Endothelial cell of umbilical vein (primary cell): ENCODE measurements at regions not wholly inside any gene's neighbourhood (a gene's known extent, or its start where the extent isn't known, plus 50 kb on each side); places are given as distances from the start of the nearest gene placed in this dataset.

Experiments used
- BruUV-seq: library from RNA; stranded (reverse); fragments of 400-500 nt; replicated peaks from 2 replicates; lab custom pipeline; 2021; lab: Mats Ljungman, UMichigan
- CTCF ChIA-PET: fragments of 300-600, 350-600 bp; sonication (Branson Sonifier 250); formaldehyde crosslinking; loops from one replicate; lab custom pipeline; 2021; ENCODE audit warnings: antibody characterized with exemption, inconsistent platforms; lab: Charles Lee
- POLR2A ChIA-PET: fragments of 300-600, 350-600 bp; sonication (Branson Sonifier 250); formaldehyde crosslinking; loops from one replicate; lab custom pipeline; 2021; ENCODE audit warnings: antibody characterized with exemption, inconsistent platforms; lab: Charles Lee
- DNase-seq: peaks from one replicate; pipeline ENCODE4 v3.0.0-alpha.2; 2011; ENCODE audit warnings: low read depth, low spot score
- FAIRE-seq: peaks from 2 replicates; lab custom pipeline; 2011; peaks lifted over from hg19 to GRCh38; lab: Jason Lieb, UNC
- H2AFZ ChIP-seq: 2 replicates; pipeline ENCODE4 v1.6.0; 2012; ENCODE audit warnings: low read depth, low read length, control low read depth, inconsistent platforms
- H3K27ac ChIP-seq: 2 replicates; pipeline ENCODE4 v1.5.1; 2011; ENCODE audit warnings: low read depth, mild to moderate bottlenecking, control low read depth, low read length, moderate library complexity; ENCODE audit not compliant: insufficient read depth
- H3K27me3 ChIP-seq, 2 experiments: 2 replicates each; pipeline versions ENCODE4 v1.6.0 to v1.6.1; 2011; ENCODE audit warnings: low read length in 2 of 2, mixed read lengths in 1 of 2; ENCODE audit not compliant: control insufficient read depth in 2 of 2, insufficient read depth in 2 of 2
- H3K36me3 ChIP-seq, 2 experiments: 2 replicates in 1 of 2; 3 replicates in 1 of 2; pipeline ENCODE4 v1.5.1; 2011; ENCODE audit warnings: low read length in 2 of 2, mild to moderate bottlenecking in 1 of 2, moderate library complexity in 1 of 2; ENCODE audit not compliant: control insufficient read depth in 2 of 2, insufficient read depth in 2 of 2; ENCODE audit errors: extremely low read depth in 1 of 2
- H3K4me1 ChIP-seq: 3 replicates; pipeline ENCODE4 v1.5.1; 2011; ENCODE audit warnings: mild to moderate bottlenecking, low read length; ENCODE audit not compliant: control insufficient read depth, insufficient read depth; ENCODE audit errors: extremely low read depth
- H3K4me2 ChIP-seq: 2 replicates; pipeline ENCODE4 v1.6.1; 2011; ENCODE audit warnings: low read length, control low read depth, mixed read lengths; ENCODE audit not compliant: insufficient read depth
- H3K4me3 ChIP-seq, 3 experiments: fragments of 200-600 bp in 1 of 3; sonication (generic), shearing (Covaris generic) in 1 of 3; replicated peaks in 1 of 3; 2 replicates each; pipeline ENCODE4 v1.5.1; 2011 to 2016; ENCODE audit warnings: control low read depth in 3 of 3, low read length in 3 of 3, mild to moderate bottlenecking in 2 of 3, inconsistent platforms in 1 of 3, low read depth in 1 of 3, moderate library complexity in 1 of 3; ENCODE audit not compliant: insufficient read depth in 1 of 3
- H3K79me2 ChIP-seq: 2 replicates; pipeline ENCODE4 v1.6.0; 2012; ENCODE audit warnings: low read length, inconsistent platforms; ENCODE audit not compliant: control insufficient read depth, insufficient read depth
- H3K9ac ChIP-seq: replicated peaks from 2 replicates; pipeline ENCODE3; 2011; ENCODE audit warnings: low read length, control low read depth; ENCODE audit not compliant: insufficient read depth; ENCODE audit errors: extremely low read depth
- H3K9me1 ChIP-seq: replicated peaks from 3 replicates; pipeline ENCODE4 v1.6.0; 2011; ENCODE audit warnings: mild to moderate bottlenecking, low read length; ENCODE audit not compliant: control insufficient read depth, insufficient read depth; ENCODE audit errors: extremely low read depth
- H3K9me3 ChIP-seq: replicated peaks from 2 replicates; pipeline ENCODE4 v1.5.1; 2012; ENCODE audit warnings: low read length, inconsistent platforms; ENCODE audit not compliant: control insufficient read depth, insufficient read depth
- H4K20me1 ChIP-seq: replicated peaks from 2 replicates; pipeline ENCODE3; 2011; ENCODE audit warnings: mild to moderate bottlenecking, low read length; ENCODE audit not compliant: control insufficient read depth, insufficient read depth; ENCODE audit errors: extremely low read depth
- CTCF ChIP-seq, 2 donors: IDR thresholded peaks; 1 replicate in 1 of 2; 2 replicates in 1 of 2; pipeline ENCODE4 v1.5.1; 2011; ENCODE audit warnings: low read length in 2 of 2, mild to moderate bottlenecking in 2 of 2, moderate library complexity in 2 of 2, control low read depth in 1 of 2, inconsistent platforms in 1 of 2, low read depth in 1 of 2; ENCODE audit not compliant: insufficient read depth in 1 of 2; ENCODE audit errors: extremely low read depth in 1 of 2
- EZH2 ChIP-seq: IDR thresholded peaks from 2 replicates; pipeline ENCODE4 v1.6.1; 2012; ENCODE audit warnings: borderline replicate concordance, low read depth, mild to moderate bottlenecking, moderate library complexity, low read length, inconsistent platforms; ENCODE audit not compliant: severe bottlenecking
- FOS ChIP-seq: IDR thresholded peaks from 2 replicates; pipeline ENCODE4 v1.6.1; 2011; ENCODE audit warnings: mild to moderate bottlenecking, low read length, moderate library complexity, borderline replicate concordance; ENCODE audit not compliant: insufficient read depth
- GATA2 ChIP-seq: IDR thresholded peaks from 2 replicates; pipeline ENCODE4 v1.7.0; 2011; ENCODE audit warnings: low read depth, mild to moderate bottlenecking, moderate library complexity, mixed read lengths, low read length; ENCODE audit not compliant: insufficient read length, insufficient read depth
- JUN ChIP-seq: IDR thresholded peaks from 2 replicates; pipeline ENCODE4 v1.6.1; 2011; ENCODE audit warnings: borderline replicate concordance, low read depth; ENCODE audit not compliant: insufficient read length, insufficient read depth
- MAX ChIP-seq: IDR thresholded peaks from 2 replicates; pipeline ENCODE4 v1.6.1; 2011; ENCODE audit not compliant: insufficient read depth, insufficient read length
- MYC ChIP-seq: IDR thresholded peaks from one replicate; pipeline ENCODE4 v1.6.1; 2011; ENCODE audit warnings: mild to moderate bottlenecking, low read depth, low read length
- POLR2A ChIP-seq: IDR thresholded peaks from 2 replicates; pipeline ENCODE4 v1.6.1; 2012; ENCODE audit warnings: low read depth, mild to moderate bottlenecking, control low read depth, low read length
- POLR2AphosphoS5 ChIP-seq: IDR thresholded peaks from 2 replicates; pipeline ENCODE4 v1.6.1; 2012; ENCODE audit warnings: low read depth, mild to moderate bottlenecking, control low read depth, low read length, moderate library complexity; ENCODE audit not compliant: insufficient read depth
- dilution Hi-C: fragments of 300-500 bp; cut with MboI; formaldehyde crosslinking; loops from one replicate; pipeline ENCODE4 v1.15.0; 2019; ENCODE audit warnings: low sequenced_read_pairs; ENCODE audit not compliant: extremely low pct_ligation_motif_present
- intact Hi-C: fragments of 100-400 bp; cut with micrococcal nuclease; formaldehyde crosslinking; loops from one replicate; pipeline ENCODE4 v1.10.0; 2022

- no peak for FAIRE-seq
- TF ChIP-seq FOS, result no peak
- no peak for TF ChIP-seq CTCF (IDR thresholded peaks at IDR 0.05; ENCODE audit: extremely low read depth in 1 of 2, insufficient read depth in 1 of 2, low read depth in 1 of 2, low read length in 2 of 2)
- no peak for TF ChIP-seq POLR2A
- no peak for TF ChIP-seq POLR2AphosphoS5
- no peak for TF ChIP-seq MYC
- no peak for TF ChIP-seq GATA2
- no peak for TF ChIP-seq MAX
- TF ChIP-seq EZH2, result no peak
- no peak for TF ChIP-seq JUN
- dilution Hi-C loops, result no loop called here
- H3K4me1 ChIP-seq, result no peaks in the 10 kb centered on the region
- ChIA-PET POLR2A (no interaction called here), CTCF (no interaction called here)
- H3K9ac ChIP-seq, result no peak overlapping the region
- no peaks in the 10 kb centered on the region for H3K79me2 ChIP-seq
- no peak overlapping the region for H3K4me3 ChIP-seq
- intact Hi-C loops, result no loop called here
- no peaks in the 10 kb centered on the region for H3K9me1 ChIP-seq
- H3K9me3 ChIP-seq, result peaks cover 7% of the 10 kb centered on the region
- no peaks in the 10 kb centered on the region for H3K36me3 ChIP-seq
- no peak overlapping the region for H3K27ac ChIP-seq
- no peak for DNase-seq
- H4K20me1 ChIP-seq, result no peaks in the 10 kb centered on the region
- H2AFZ ChIP-seq, result no peak overlapping the region
- no TSS peak for BruUV-seq
- H3K27me3 ChIP-seq, result no peaks in the 10 kb centered on the region
- no peak overlapping the region for H3K4me2 ChIP-seq
Measured at GRCh38 chr13:111857336-111857735, 209.6 kb upstream of the SOX1 start.
